GM21619 (cell line): ENCODE measurements at regions not wholly inside any gene's neighbourhood (a gene's known extent, or its start where the extent isn't known, plus 50 kb on each side); places are given as distances from the start of the nearest gene placed in this dataset.
"Not testable (repeated sequence)": the region's sequence is repeated elsewhere in the genome, so short reads cannot be mapped to it uniquely, and the experiment has no call there.

Experiments used
- ATAC-seq: cut with Tn5 transposase; IDR thresholded peaks from one replicate; pipeline ENCODE4 v1.9.1; 2021; ENCODE audit not compliant: unreplicated experiment

GRCh38 chr7:116340943-116341907 lies 130.9 kb downstream of the TES start:
- ATAC-seq: no peak

- no peak for ATAC-seq
Measured at GRCh38 chr7:116342125-116342524, 131.8 kb downstream of the TES start.

- no peak for ATAC-seq
Measured at GRCh38 chr7:116347151-116347832, 137.0 kb downstream of the TES start.

GRCh38 chr7:116348346-116348745 lies 138.0 kb downstream of the TES start:
- no peak for ATAC-seq

- ATAC-seq: no peak
Measured at GRCh38 chr7:116351966-116352365, 141.6 kb downstream of the TES start.

GRCh38 chr7:116353647-116354046 lies 143.3 kb downstream of the TES start:
- ATAC-seq: no peak

GRCh38 chr7:116354171-116354545 lies 143.8 kb downstream of the TES start:
- ATAC-seq: no peak

GRCh38 chr7:116354546-116355423 lies 144.4 kb downstream of the TES start:
- no peak for ATAC-seq

- no peak for ATAC-seq
Measured at GRCh38 chr7:116355424-116355765, 144.1 kb upstream of the CAV2 start.

- ATAC-seq: no peak
Measured at GRCh38 chr7:116356333-116356965, 143.1 kb upstream of the CAV2 start.

GRCh38 chr7:116356979-116357378 lies 142.6 kb upstream of the CAV2 start:
- no peak for ATAC-seq

GRCh38 chr7:116357781-116358670 lies 141.5 kb upstream of the CAV2 start:
- no peak for ATAC-seq

- ATAC-seq: no peak
Measured at GRCh38 chr7:116361767-116362166, 137.8 kb upstream of the CAV2 start.

- no peak for ATAC-seq
Measured at GRCh38 chr7:116363637-116364432, 135.7 kb upstream of the CAV2 start.

- no peak for ATAC-seq
Measured at GRCh38 chr7:116364469-116364868, 135.1 kb upstream of the CAV2 start.

- ATAC-seq: no peak
Measured at GRCh38 chr7:116365797-116366196, 133.7 kb upstream of the CAV2 start.

- no peak for ATAC-seq
Measured at GRCh38 chr7:116367171-116367813, 132.2 kb upstream of the CAV2 start.

- no peak for ATAC-seq
Measured at GRCh38 chr7:116368965-116369364, 130.6 kb upstream of the CAV2 start.

GRCh38 chr7:116371536-116371935 lies 128.0 kb upstream of the CAV2 start:
- ATAC-seq: not testable (repeated sequence)
